ENCODE measurements at regions not wholly inside any gene's neighbourhood (a gene's known extent, or its start where the extent isn't known, plus 50 kb on each side); places are given as distances from the start of the nearest gene placed in this dataset.

- ChIA-PET POLR2A (no interaction called here), CTCF (no interaction called here)
- H3K27me3 ChIP-seq (ENCODE audit: control insufficient read depth, insufficient read depth, low read length) = peaks cover 2% of the 10 kb centered on the region; the same call in 1 of the 2 replicates
- H3K36me3 ChIP-seq (ENCODE audit: control insufficient read depth, insufficient read depth, low read length) = no peaks in the 10 kb centered on the region
- DNase-seq (ENCODE audit: low read depth) = no peak
- TF ChIP-seq, protein P1, sequence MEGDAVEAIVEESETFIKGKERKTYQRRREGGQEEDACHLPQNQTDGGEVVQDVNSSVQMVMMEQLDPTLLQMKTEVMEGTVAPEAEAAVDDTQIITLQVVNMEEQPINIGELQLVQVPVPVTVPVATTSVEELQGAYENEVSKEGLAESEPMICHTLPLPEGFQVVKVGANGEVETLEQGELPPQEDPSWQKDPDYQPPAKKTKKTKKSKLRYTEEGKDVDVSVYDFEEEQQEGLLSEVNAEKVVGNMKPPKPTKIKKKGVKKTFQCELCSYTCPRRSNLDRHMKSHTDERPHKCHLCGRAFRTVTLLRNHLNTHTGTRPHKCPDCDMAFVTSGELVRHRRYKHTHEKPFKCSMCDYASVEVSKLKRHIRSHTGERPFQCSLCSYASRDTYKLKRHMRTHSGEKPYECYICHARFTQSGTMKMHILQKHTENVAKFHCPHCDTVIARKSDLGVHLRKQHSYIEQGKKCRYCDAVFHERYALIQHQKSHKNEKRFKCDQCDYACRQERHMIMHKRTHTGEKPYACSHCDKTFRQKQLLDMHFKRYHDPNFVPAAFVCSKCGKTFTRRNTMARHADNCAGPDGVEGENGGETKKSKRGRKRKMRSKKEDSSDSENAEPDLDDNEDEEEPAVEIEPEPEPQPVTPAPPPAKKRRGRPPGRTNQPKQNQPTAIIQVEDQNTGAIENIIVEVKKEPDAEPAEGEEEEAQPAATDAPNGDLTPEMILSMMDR (IDR thresholded peaks at IDR 0.05; ENCODE audit: insufficient read depth, low read depth, low read length) = no peak
- no peak overlapping the region for H3K4me3 ChIP-seq (ENCODE audit: low read depth, low read length)
These were observed 603.4 kb upstream of the CDH11 start for GRCh38 chr16:65725156-65725845.

DNA sequence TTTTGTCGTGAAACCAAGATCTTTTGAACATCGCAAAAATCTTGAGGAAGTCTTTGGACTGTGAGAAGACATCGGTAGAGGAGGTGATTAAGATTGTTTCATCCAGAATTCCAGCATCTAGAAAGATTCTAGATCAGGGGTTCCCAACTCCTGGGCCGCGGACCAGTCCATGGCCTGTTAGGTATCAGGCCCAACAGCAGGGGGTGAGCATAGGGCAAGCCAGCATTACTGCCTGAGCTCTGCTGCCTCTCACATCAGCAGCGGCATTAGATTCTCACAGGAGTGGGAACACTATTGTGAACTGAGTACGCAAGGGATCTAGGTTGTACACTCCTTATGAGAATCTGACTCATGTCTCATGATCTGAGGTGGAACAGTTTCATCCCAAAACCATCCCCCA lies 600.6 kb upstream of the CDH11 start:
- Histone ChIP-seq H3K4me3 (ENCODE audit: low read depth, low read length) (no peak overlapping the region), H3K27me3 (ENCODE audit: control insufficient read depth, insufficient read depth, low read length) (peaks cover 2% of the 10 kb centered on the region; the same call in 1 of the 2 replicates), H3K36me3 (ENCODE audit: control insufficient read depth, insufficient read depth, low read length) (no peaks in the 10 kb centered on the region)
- no peak for DNase-seq (ENCODE audit: low read depth)
- TF ChIP-seq, protein P1 (IDR thresholded peaks at IDR 0.05; ENCODE audit: insufficient read depth, low read depth, low read length) = no peak
- POLR2A ChIA-PET = no interaction called here
- CTCF ChIA-PET = no interaction called here

GRCh38 chr16:65717846-65718245 lies 596.0 kb upstream of the CDH11 start:
- POLR2A ChIA-PET = no interaction called here
- TF ChIP-seq, protein P1 (IDR thresholded peaks at IDR 0.05; ENCODE audit: insufficient read depth, low read depth, low read length) = no peak
- peaks cover 9% of the 10 kb centered on the region for H3K27me3 ChIP-seq (ENCODE audit: control insufficient read depth, insufficient read depth, low read length)
- no peak overlapping the region for H3K4me3 ChIP-seq (ENCODE audit: low read depth, low read length)
- H3K36me3 ChIP-seq (ENCODE audit: control insufficient read depth, insufficient read depth, low read length) = no peaks in the 10 kb centered on the region
- CTCF ChIA-PET = no interaction called here
- DNase-seq (ENCODE audit: low read depth) = no peak

DNA sequence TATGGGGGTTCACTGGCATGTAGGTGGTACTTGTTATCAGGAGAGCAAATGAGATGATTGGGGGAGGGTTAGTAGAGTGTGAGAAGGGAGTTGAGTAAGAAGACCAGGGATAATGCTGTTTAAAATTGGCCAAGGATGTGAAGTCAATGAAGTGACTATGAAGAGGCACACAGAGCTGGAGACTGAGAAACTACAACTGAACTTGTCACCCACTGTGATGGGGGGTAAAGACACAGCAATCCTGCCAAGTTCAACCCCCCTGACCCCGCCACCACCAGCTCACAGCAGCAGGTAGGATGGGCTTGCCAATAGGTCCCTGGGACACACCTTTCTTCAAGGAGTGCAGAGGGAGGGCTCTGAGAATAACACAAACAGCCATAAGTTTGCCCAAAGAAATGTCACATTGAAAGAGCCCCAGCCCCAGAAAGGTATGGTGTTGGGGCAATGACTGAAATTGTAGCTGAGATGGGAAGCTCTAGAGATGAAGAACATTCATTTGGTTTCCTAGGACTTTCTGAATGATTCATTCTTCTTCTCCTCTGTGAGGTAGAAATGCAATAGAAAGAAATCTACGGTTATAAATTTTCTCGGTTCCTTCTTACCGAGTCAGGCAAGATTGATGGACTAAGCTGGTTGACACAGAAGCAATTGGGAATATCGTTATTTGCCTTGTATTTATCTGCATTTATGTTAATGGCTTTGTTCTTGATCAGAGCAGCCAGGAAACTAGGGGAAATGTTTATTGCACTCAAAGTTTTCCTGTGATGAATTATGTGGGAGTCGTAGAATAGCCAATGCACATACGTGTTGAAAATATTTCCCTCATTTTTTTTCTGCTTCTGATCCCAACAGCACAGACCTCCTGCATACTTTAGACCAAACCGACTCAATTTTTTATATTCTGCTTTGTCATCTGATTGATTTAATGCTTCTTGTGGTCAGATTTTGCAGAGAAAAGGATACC lies 595.2 kb upstream of the CDH11 start:
- H3K4me3 ChIP-seq (ENCODE audit: low read depth, low read length) = no peak overlapping the region
- POLR2A ChIA-PET = no interaction called here
- peaks cover 9% of the 10 kb centered on the region for H3K27me3 ChIP-seq (ENCODE audit: control insufficient read depth, insufficient read depth, low read length)
- DNase-seq (ENCODE audit: low read depth) = no peak
- CTCF ChIA-PET = no interaction called here
- no peaks in the 10 kb centered on the region for H3K36me3 ChIP-seq (ENCODE audit: control insufficient read depth, insufficient read depth, low read length)
- TF ChIP-seq, protein P1 (IDR thresholded peaks at IDR 0.05; ENCODE audit: insufficient read depth, low read depth, low read length) = no peak

DNA sequence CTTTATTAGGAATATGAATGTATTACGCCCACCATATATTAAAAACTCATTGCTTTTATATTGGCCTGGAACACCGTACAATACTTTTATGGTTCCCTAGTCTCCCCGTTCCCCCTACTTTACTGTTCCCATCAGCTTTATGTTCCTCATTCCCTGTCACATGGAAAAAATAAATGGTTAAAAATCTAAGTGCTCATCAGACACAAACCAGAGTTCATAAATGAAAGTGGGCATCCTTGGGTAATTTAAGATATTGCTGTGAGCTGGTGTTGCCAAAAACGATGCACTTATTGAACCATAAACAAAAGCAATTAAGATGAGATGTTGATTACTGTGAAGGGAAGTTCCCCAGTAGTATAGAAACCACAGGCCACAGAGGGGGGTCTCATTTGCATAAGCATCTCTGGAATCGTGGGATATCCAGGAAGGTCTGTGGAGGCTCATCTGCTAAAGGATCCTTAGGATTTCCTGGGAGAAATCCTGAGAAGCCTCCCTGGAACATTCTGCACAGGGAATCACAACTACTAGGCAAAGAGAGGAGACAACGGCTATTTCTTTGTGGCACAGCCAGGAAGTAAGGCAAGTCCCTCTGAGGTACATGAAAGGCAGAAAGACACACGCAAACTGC lies 591.4 kb upstream of the CDH11 start:
- POLR2A ChIA-PET = no interaction called here
- CTCF ChIA-PET = no interaction called here
- no peak overlapping the region for H3K4me3 ChIP-seq (ENCODE audit: low read depth, low read length)
- H3K27me3 ChIP-seq (ENCODE audit: control insufficient read depth, insufficient read depth, low read length) = peaks cover 7% of the 10 kb centered on the region
- no peak for DNase-seq (ENCODE audit: low read depth)
- no peaks in the 10 kb centered on the region for H3K36me3 ChIP-seq (ENCODE audit: control insufficient read depth, insufficient read depth, low read length)
- TF ChIP-seq, protein P1 (IDR thresholded peaks at IDR 0.05; ENCODE audit: insufficient read depth, low read depth, low read length) = no peak
